ENCODE measurements at regions not wholly inside any gene's neighbourhood (a gene's known extent, or its start where the extent isn't known, plus 50 kb on each side); places are given as distances from the start of the nearest gene placed in this dataset.

DNA sequence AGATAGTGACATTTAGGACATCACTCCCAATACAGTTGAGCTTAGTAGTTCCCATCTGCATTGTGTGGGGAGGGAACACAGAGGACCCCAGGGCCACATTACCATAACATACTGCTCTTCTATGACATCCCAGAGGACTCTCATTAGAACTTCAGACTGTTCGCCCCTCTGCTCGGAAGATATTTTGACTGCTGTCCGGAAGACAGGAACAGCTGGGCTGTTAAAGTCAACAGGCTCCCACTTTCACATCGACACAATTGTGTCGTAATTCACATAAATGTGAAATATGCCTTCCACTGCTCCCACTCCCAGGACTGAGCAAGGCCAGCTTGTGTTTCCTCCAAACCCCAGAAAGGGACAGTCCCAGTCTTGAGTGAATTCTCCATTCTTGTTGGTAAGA lies 158.4 kb downstream of the SEC16B start:
- no CpG with 5 or more reads among the region's 5 CpGs for WGBS, 2 donors (ENCODE audit: extremely low coverage in 2 of 2, insufficient read length in 2 of 2, insufficient replicate concordance in 1 of 2)
- Histone ChIP-seq H3K36me3 (replicated peaks in 1 of 2; ENCODE audit: control insufficient read depth in 2 of 2, insufficient read depth in 2 of 2, low read length in 2 of 2) (no peaks in the 10 kb centered on the region), H2BK12ac (ENCODE audit: low read length) (no peak overlapping the region), H2BK120ac (ENCODE audit: low read depth, low read length) (no peak overlapping the region), H3K4me1 (ENCODE audit: control insufficient read depth in 2 of 2, insufficient read depth in 1 of 2, low read depth in 1 of 2, low read length in 2 of 2) (peaks cover 0 to 2% of the 10 kb centered on the region in 2 donors), H2AK5ac (ENCODE audit: low read depth, low read length) (no peak overlapping the region), H3K4ac (ENCODE audit: low read length) (no peak overlapping the region), H3K4me2 (ENCODE audit: insufficient read depth, low read length, poor library complexity, severe bottlenecking) (no peak overlapping the region), H3K79me1 (ENCODE audit: low read depth, low read length) (no peaks in the 10 kb centered on the region), H3K9ac (ENCODE audit: low read depth, low read length, poor library complexity) (no peak overlapping the region), H3K27ac (replicated peaks; ENCODE audit: low read length) (no peak overlapping the region), H2AFZ (ENCODE audit: low read length) (no peak overlapping the region), H4K91ac (ENCODE audit: low read depth, low read length, poor library complexity) (no peak overlapping the region), H3K9me3 (replicated peaks in 1 of 2; ENCODE audit: control insufficient read depth in 2 of 2, insufficient read depth in 1 of 2, low read depth in 1 of 2, low read length in 2 of 2) (peaks cover 0 to under 1% of the 10 kb centered on the region in 2 donors), H3K14ac (ENCODE audit: low read length) (no peak overlapping the region), H2BK15ac (ENCODE audit: low read length) (no peak overlapping the region), H3K23ac (ENCODE audit: low read depth, low read length, poor library complexity) (no peak overlapping the region), H3K18ac (ENCODE audit: low read length) (no peak overlapping the region), H3K27me3 (ENCODE audit: control insufficient read depth in 3 of 3, insufficient read depth in 3 of 3, low read depth in 1 of 3, low read length in 3 of 3) (no peaks in the 10 kb centered on the region), H4K8ac (ENCODE audit: low read depth, low read length) (no peak overlapping the region), H3K4me3 (ENCODE audit: low read length in 2 of 2) (no peak overlapping the region), H2BK5ac (ENCODE audit: low read length) (no peak overlapping the region)
- no peak for DNase-seq (ENCODE audit: low spot score)

DNA sequence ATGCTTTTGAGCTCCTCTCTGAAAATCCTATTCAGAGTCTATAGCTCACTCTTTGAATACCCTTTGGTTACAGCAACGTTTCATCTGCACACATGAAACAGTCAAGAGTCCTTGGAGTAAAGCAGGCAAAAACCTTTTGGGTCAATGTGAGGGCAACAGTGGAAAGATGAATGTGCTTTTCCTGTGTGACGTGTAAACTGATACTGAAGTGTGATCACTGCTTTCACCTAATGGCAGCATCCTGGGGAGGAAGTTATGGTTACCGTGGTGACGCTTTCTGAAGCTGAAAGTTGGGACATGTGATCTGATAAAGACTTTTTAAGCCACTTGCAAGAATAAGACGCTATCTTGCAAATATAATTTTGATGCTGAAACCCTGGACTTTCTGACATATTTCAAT lies 160.0 kb downstream of the SEC16B start:
- H2BK120ac ChIP-seq (ENCODE audit: low read depth, low read length): no peak overlapping the region
- no peak overlapping the region for H2AFZ ChIP-seq (ENCODE audit: low read length)
- H4K8ac ChIP-seq (ENCODE audit: low read depth, low read length): no peak overlapping the region
- DNase-seq (ENCODE audit: low spot score): no peak
- H2BK12ac ChIP-seq (ENCODE audit: low read length): no peak overlapping the region
- no peaks in the 10 kb centered on the region for H3K79me1 ChIP-seq (ENCODE audit: low read depth, low read length)
- no peak overlapping the region for H2BK15ac ChIP-seq (ENCODE audit: low read length)
- H2BK5ac ChIP-seq (ENCODE audit: low read length): no peak overlapping the region
- H3K9ac ChIP-seq (ENCODE audit: low read depth, low read length, poor library complexity): no peak overlapping the region
- H3K14ac ChIP-seq (ENCODE audit: low read length): no peak overlapping the region
- H3K27ac ChIP-seq (replicated peaks; ENCODE audit: low read length): no peak overlapping the region
- no peaks in the 10 kb centered on the region for H3K9me3 ChIP-seq (replicated peaks in 1 of 2; ENCODE audit: control insufficient read depth in 2 of 2, insufficient read depth in 1 of 2, low read depth in 1 of 2, low read length in 2 of 2)
- H3K4ac ChIP-seq (ENCODE audit: low read length): no peak overlapping the region
- no peak overlapping the region for H2AK5ac ChIP-seq (ENCODE audit: low read depth, low read length)
- H3K4me2 ChIP-seq (ENCODE audit: insufficient read depth, low read length, poor library complexity, severe bottlenecking): no peak overlapping the region
- H3K23ac ChIP-seq (ENCODE audit: low read depth, low read length, poor library complexity): no peak overlapping the region
- peaks cover 0 to 2% of the 10 kb centered on the region in 2 donors for H3K4me1 ChIP-seq (ENCODE audit: control insufficient read depth in 2 of 2, insufficient read depth in 1 of 2, low read depth in 1 of 2, low read length in 2 of 2)
- H3K18ac ChIP-seq (ENCODE audit: low read length): no peak overlapping the region
- no peaks in the 10 kb centered on the region for H3K27me3 ChIP-seq (ENCODE audit: control insufficient read depth in 3 of 3, insufficient read depth in 3 of 3, low read depth in 1 of 3, low read length in 3 of 3)
- no CpG with 5 or more reads among the region's 5 CpGs for WGBS, 2 donors (ENCODE audit: extremely low coverage in 2 of 2, insufficient read length in 2 of 2, insufficient replicate concordance in 1 of 2)
- no peak overlapping the region for H4K91ac ChIP-seq (ENCODE audit: low read depth, low read length, poor library complexity)
- H3K4me3 ChIP-seq (ENCODE audit: low read length in 2 of 2): no peak overlapping the region
- H3K36me3 ChIP-seq (replicated peaks in 1 of 2; ENCODE audit: control insufficient read depth in 2 of 2, insufficient read depth in 2 of 2, low read length in 2 of 2): no peaks in the 10 kb centered on the region

DNA sequence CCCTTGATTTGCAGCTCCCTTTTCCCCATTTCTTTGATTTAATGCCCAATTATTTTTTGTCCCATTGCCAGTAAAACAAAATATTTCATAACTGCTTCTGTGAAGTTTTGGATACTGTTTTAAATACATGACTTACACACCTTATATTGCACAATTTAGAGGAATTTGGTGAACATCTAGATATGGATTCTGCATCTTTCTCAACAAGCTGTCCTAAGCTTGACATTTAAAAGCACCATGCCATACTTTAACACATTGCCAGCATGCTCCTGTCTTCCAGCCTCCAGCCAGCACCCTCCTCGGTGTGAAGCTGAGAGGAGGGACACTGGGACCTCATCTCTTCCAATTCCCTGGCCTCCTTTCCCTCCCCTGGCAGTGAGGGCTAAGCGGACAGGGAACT lies 167.6 kb downstream of the SEC16B start:
- Histone ChIP-seq H2BK120ac (ENCODE audit: low read depth, low read length) (no peak overlapping the region), H2BK5ac (ENCODE audit: low read length) (no peak overlapping the region), H2AFZ (ENCODE audit: low read length) (no peak overlapping the region), H3K36me3 (replicated peaks in 1 of 2; ENCODE audit: control insufficient read depth in 2 of 2, insufficient read depth in 2 of 2, low read length in 2 of 2) (no peaks in the 10 kb centered on the region), H2BK12ac (ENCODE audit: low read length) (no peak overlapping the region), H4K91ac (ENCODE audit: low read depth, low read length, poor library complexity) (no peak overlapping the region), H2AK5ac (ENCODE audit: low read depth, low read length) (no peak overlapping the region), H3K14ac (ENCODE audit: low read length) (no peak overlapping the region), H3K79me1 (ENCODE audit: low read depth, low read length) (no peaks in the 10 kb centered on the region), H2BK15ac (ENCODE audit: low read length) (no peak overlapping the region), H3K9ac (ENCODE audit: low read depth, low read length, poor library complexity) (no peak overlapping the region), H3K18ac (ENCODE audit: low read length) (no peak overlapping the region), H3K4me2 (ENCODE audit: insufficient read depth, low read length, poor library complexity, severe bottlenecking) (no peak overlapping the region), H3K23ac (ENCODE audit: low read depth, low read length, poor library complexity) (no peak overlapping the region), H3K9me3 (replicated peaks in 1 of 2; ENCODE audit: control insufficient read depth in 2 of 2, insufficient read depth in 1 of 2, low read depth in 1 of 2, low read length in 2 of 2) (no peaks in the 10 kb centered on the region), H3K4me1 (ENCODE audit: control insufficient read depth in 2 of 2, insufficient read depth in 1 of 2, low read depth in 1 of 2, low read length in 2 of 2) (peaks cover 0 to 7% of the 10 kb centered on the region in 2 donors), H3K27me3 (ENCODE audit: control insufficient read depth in 3 of 3, insufficient read depth in 3 of 3, low read depth in 1 of 3, low read length in 3 of 3) (no peaks in the 10 kb centered on the region), H3K27ac (replicated peaks; ENCODE audit: low read length) (no peak overlapping the region), H3K4ac (ENCODE audit: low read length) (no peak overlapping the region), H4K8ac (ENCODE audit: low read depth, low read length) (no peak overlapping the region), H3K4me3 (ENCODE audit: low read length in 2 of 2) (no peak overlapping the region)
- DNase-seq (ENCODE audit: low spot score): no peak
- no CpG with 5 or more reads among the region's 2 CpGs for WGBS, 2 donors (ENCODE audit: extremely low coverage in 2 of 2, insufficient read length in 2 of 2, insufficient replicate concordance in 1 of 2)

DNA sequence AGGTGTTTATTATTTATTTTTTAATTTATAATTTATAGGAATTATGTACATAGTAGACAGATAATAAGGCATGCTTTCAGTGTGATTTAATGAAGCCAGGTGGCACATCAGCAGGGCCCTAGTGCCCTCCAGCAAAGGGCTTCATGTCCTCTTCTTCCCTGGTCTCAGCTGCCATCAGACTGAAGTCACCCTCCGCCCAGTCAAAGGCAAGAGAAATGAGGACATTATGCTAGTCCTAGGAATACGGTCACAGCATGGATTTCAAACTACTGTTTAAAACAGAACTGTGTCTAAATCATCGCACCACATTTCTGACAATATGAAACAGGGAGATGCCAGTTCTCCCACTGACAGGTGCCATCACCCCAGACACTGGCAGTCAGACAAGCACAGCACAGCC lies 168.1 kb downstream of the SEC16B start:
- no peak overlapping the region for H4K8ac ChIP-seq (ENCODE audit: low read depth, low read length)
- no peak overlapping the region for H3K23ac ChIP-seq (ENCODE audit: low read depth, low read length, poor library complexity)
- H2BK15ac ChIP-seq (ENCODE audit: low read length): no peak overlapping the region
- no peak overlapping the region for H3K9ac ChIP-seq (ENCODE audit: low read depth, low read length, poor library complexity)
- no peak overlapping the region for H3K27ac ChIP-seq (replicated peaks; ENCODE audit: low read length)
- peaks cover 0 to 7% of the 10 kb centered on the region in 2 donors for H3K4me1 ChIP-seq (ENCODE audit: control insufficient read depth in 2 of 2, insufficient read depth in 1 of 2, low read depth in 1 of 2, low read length in 2 of 2)
- no peak overlapping the region for H3K14ac ChIP-seq (ENCODE audit: low read length)
- no peak overlapping the region for H4K91ac ChIP-seq (ENCODE audit: low read depth, low read length, poor library complexity)
- H3K79me1 ChIP-seq (ENCODE audit: low read depth, low read length): no peaks in the 10 kb centered on the region
- H2BK12ac ChIP-seq (ENCODE audit: low read length): no peak overlapping the region
- H3K36me3 ChIP-seq (replicated peaks in 1 of 2; ENCODE audit: control insufficient read depth in 2 of 2, insufficient read depth in 2 of 2, low read length in 2 of 2): no peaks in the 10 kb centered on the region
- H3K4me3 ChIP-seq (ENCODE audit: low read length in 2 of 2): no peak overlapping the region
- no peak overlapping the region for H2AFZ ChIP-seq (ENCODE audit: low read length)
- H3K4ac ChIP-seq (ENCODE audit: low read length): no peak overlapping the region
- no peak overlapping the region for H2BK120ac ChIP-seq (ENCODE audit: low read depth, low read length)
- H3K18ac ChIP-seq (ENCODE audit: low read length): no peak overlapping the region
- no peaks in the 10 kb centered on the region for H3K9me3 ChIP-seq (replicated peaks in 1 of 2; ENCODE audit: control insufficient read depth in 2 of 2, insufficient read depth in 1 of 2, low read depth in 1 of 2, low read length in 2 of 2)
- H2AK5ac ChIP-seq (ENCODE audit: low read depth, low read length): no peak overlapping the region
- H3K4me2 ChIP-seq (ENCODE audit: insufficient read depth, low read length, poor library complexity, severe bottlenecking): no peak overlapping the region
- no CpG with 5 or more reads among the region's 3 CpGs for WGBS, 2 donors (ENCODE audit: extremely low coverage in 2 of 2, insufficient read length in 2 of 2, insufficient replicate concordance in 1 of 2)
- H3K27me3 ChIP-seq (ENCODE audit: control insufficient read depth in 3 of 3, insufficient read depth in 3 of 3, low read depth in 1 of 3, low read length in 3 of 3): no peaks in the 10 kb centered on the region
- DNase-seq (ENCODE audit: low spot score): no peak
- H2BK5ac ChIP-seq (ENCODE audit: low read length): no peak overlapping the region

All from neuronal stem cell (in vitro differentiated cells).